Choroid plexus epithelial cell (primary cell): ENCODE measurements at regions not wholly inside any gene's neighbourhood (a gene's known extent, or its start where the extent isn't known, plus 50 kb on each side); places are given as distances from the start of the nearest gene placed in this dataset.

Experiments used
- DNase-seq: peaks from one replicate; pipeline ENCODE4 v3.0.0-alpha.2; 2010; ENCODE audit warnings: low read depth
- H3K4me3 ChIP-seq: 2 replicates; pipeline ENCODE4 v1.5.1; 2011; ENCODE audit warnings: low read depth, mild to moderate bottlenecking, control low read depth, low read length, moderate library complexity
- TF ChIP-seq, protein P1 (sequence below): conservative IDR thresholded peaks from 2 replicates; pipeline ENCODE4 v1.5.1; 2011; ENCODE audit warnings: low read depth, mild to moderate bottlenecking, control low read depth, inconsistent platforms, low read length, moderate library complexity

- DNase-seq, result no peak
- TF ChIP-seq, protein P1, sequence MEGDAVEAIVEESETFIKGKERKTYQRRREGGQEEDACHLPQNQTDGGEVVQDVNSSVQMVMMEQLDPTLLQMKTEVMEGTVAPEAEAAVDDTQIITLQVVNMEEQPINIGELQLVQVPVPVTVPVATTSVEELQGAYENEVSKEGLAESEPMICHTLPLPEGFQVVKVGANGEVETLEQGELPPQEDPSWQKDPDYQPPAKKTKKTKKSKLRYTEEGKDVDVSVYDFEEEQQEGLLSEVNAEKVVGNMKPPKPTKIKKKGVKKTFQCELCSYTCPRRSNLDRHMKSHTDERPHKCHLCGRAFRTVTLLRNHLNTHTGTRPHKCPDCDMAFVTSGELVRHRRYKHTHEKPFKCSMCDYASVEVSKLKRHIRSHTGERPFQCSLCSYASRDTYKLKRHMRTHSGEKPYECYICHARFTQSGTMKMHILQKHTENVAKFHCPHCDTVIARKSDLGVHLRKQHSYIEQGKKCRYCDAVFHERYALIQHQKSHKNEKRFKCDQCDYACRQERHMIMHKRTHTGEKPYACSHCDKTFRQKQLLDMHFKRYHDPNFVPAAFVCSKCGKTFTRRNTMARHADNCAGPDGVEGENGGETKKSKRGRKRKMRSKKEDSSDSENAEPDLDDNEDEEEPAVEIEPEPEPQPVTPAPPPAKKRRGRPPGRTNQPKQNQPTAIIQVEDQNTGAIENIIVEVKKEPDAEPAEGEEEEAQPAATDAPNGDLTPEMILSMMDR, result no peak
Observed at GRCh38 chr5:118614731-118615456, 373.5 kb downstream of the DTWD2 start.

DNA sequence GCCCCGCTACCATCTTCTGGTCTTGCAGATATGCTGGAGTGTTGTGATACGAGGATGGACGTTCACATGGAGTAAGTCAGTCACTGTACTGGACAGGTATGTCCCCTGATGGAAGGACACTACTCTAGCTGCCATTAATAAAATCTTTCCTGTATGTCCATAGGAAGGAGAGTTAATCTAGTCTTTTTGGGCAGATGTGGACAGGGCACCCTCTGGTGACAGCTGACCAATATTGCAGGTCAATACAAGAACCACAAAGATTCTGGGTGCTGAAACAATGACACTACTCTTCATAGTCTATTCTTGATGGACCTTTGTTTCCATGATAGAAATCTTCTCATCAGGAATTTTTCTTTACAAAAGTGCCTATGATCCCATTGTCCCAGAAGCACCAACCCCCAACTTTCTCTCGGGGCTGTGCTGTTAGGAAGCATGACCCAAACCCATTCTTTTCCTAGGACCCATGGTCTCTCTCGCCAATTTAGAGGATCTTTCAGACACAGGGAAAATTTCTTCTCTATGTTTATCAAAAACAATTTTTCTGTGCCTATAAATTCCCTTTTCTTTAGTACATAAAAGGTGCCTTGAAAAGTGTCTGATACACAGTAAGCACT, 376.9 kb downstream of the DTWD2 start:
- TF ChIP-seq, protein P1, result peak; percentile 64
- DNase-seq, result peak; percentile 34
- H3K4me3 ChIP-seq, result no peak overlapping the region

More at GRCh38 chr5:118614731-118615456, 373.5 kb downstream of the DTWD2 start:
- no peak overlapping the region for H3K4me3 ChIP-seq

DNA sequence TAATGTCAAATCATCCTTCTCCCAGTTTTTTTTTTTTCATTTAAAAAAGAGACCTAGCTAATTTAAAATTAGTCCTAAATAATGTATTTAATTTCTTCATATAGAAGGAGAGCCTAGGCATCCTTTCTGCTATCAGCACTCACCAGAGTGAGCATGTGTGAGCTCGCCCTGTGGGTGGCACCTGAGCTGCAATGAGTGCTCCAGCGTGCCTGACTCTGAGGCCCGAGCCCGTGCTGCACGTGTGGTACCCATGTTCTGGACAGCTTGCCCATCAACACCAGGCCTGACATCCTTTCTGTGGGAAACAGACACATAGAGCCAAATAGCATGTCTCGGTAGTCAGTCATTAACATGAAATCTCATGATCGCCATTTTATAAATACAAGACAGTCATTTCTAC, 381.4 kb downstream of the DTWD2 start:
- TF ChIP-seq, protein P1, result no peak
- DNase-seq, result no peak
- H3K4me3 ChIP-seq, result no peak overlapping the region

DNA sequence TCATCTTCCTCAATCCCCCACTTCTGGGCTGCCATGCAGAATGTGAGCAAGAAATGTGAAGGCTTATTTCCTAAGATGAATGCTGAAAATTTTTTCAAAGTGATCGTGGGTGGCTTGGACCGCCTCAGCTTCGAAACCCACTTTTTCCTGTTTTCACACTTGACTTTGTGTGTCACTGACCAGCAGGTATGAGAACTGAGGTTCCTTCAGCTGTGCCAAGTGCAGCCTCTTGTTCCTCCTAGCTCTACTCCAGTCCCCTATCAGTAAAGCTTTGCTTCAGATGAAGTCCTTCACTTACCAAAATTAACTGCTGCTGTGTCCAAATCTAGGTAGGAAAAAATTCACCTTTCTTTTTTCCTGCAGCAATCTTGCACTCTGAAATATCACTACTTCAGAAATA, 382.6 kb downstream of the DTWD2 start:
- TF ChIP-seq, protein P1, result no peak
- H3K4me3 ChIP-seq, result no peak overlapping the region
- no peak for DNase-seq

DNA sequence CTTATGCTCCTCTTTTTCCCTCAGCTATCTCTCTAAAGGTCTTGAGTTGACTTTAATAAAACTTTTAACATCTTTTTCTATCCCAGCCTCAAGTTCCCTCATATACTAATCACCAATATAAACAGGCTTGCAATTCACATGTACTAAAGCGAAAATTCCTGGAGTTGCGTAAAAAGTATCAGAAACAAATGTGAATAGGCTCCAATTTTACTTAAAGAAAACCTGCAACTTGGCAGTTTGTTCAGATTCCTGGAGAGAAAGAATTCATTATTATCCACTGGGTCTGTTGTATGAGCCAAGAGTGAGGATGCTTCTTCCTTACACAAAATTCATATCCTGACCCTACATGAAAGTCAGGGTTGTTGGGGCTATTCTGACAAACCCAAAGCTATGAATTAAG, 384.2 kb downstream of the DTWD2 start:
- DNase-seq, result no peak
- no peak overlapping the region for H3K4me3 ChIP-seq
- TF ChIP-seq, protein P1, result no peak

GRCh38 chr5:118603278-118603677, 385.1 kb downstream of the DTWD2 start:
- no peak for DNase-seq
- TF ChIP-seq, protein P1, result no peak
- H3K4me3 ChIP-seq, result no peak overlapping the region

- no peak overlapping the region for H3K4me3 ChIP-seq
- DNase-seq, result no peak
Observed at GRCh38 chr5:118598311-118598710, 390.0 kb downstream of the DTWD2 start.

More at GRCh38 chr5:118598311-118598710, 390.0 kb downstream of the DTWD2 start:
- TF ChIP-seq, protein P1, result no peak
